ENCODE measurements at regions not wholly inside any gene's neighbourhood (a gene's known extent, or its start where the extent isn't known, plus 50 kb on each side); places are given as distances from the start of the nearest gene placed in this dataset.

GRCh38 chr14:104376202-104377140 is 203.1 kb upstream of the C14orf180 start:
- no peaks in the 10 kb centered on the region for H3F3A ChIP-seq (replicated peaks; ENCODE audit: insufficient read depth)
- H3K27ac ChIP-seq (ENCODE audit: low read depth in 2 of 2, low read length in 1 of 2), result no peak overlapping the region
- H3K4me2 ChIP-seq, result no peak overlapping the region
- no peaks in the 10 kb centered on the region for H3K9me2 ChIP-seq
- H3K36me3 ChIP-seq (replicated peaks in 1 of 2; ENCODE audit: control insufficient read depth in 1 of 2, insufficient read depth in 2 of 2, low read length in 1 of 2), result no peaks in the 10 kb centered on the region
- no peak overlapping the region for H3K9ac ChIP-seq
- no peak overlapping the region for H3K4me3 ChIP-seq (ENCODE audit: low read depth in 2 of 2, low read length in 1 of 2)
- no peak overlapping the region for H2AFZ ChIP-seq (ENCODE audit: low read depth)
- DNase-seq, result no peak
- WGBS (ENCODE audit: low lambda C conversion rate), result 71% methylated on average over 29 of the region's 31 CpGs
- H3K9me3 ChIP-seq, result no peaks in the 10 kb centered on the region
- no peaks in the 10 kb centered on the region for H3K79me2 ChIP-seq (ENCODE audit: insufficient read depth)
- H3K27me3 ChIP-seq (ENCODE audit: insufficient read depth), result no peaks in the 10 kb centered on the region
- ChIA-PET CTCF (interaction anchor here (0.6 kb wide), 2 partner anchors 231 to 691 kb away, joined by 3 read pairs; no protein-coding TSS in a partner anchor), POLR2A (no interaction called here)
- peaks cover 0 to 11% of the 10 kb centered on the region in 2 experiments; a peak in 1 of 4 replicates for H3K4me1 ChIP-seq (ENCODE audit: control insufficient read depth in 1 of 2, insufficient read depth in 2 of 2, low read depth in 1 of 2, low read length in 1 of 2)
- H4K20me1 ChIP-seq (ENCODE audit: insufficient read depth), result no peaks in the 10 kb centered on the region
- TF ChIP-seq USF1 (IDR thresholded peaks at IDR 0.05; ENCODE audit: borderline replicate concordance, low read depth) (no peak), MEF2A (IDR thresholded peaks at IDR 0.05; ENCODE audit: borderline replicate concordance, low read depth) (no peak), TAF1 (IDR thresholded peaks at IDR 0.05; ENCODE audit: borderline replicate concordance, low read depth, low read length) (no peak), ELF1 (IDR thresholded peaks at IDR 0.05) (no peak), FOSL2 (IDR thresholded peaks at IDR 0.05; ENCODE audit: borderline replicate concordance, low read depth) (no peak), EP300 (IDR thresholded peaks at IDR 0.05; ENCODE audit: borderline replicate concordance in 1 of 2, low read depth in 1 of 2, low read length in 1 of 2) (no peak), NFIC (IDR thresholded peaks at IDR 0.05; ENCODE audit: borderline replicate concordance) (no peak), FOXJ3 (CRISPR knock-in tag; IDR thresholded peaks at IDR 0.05) (no peak)

- H3K9me3 ChIP-seq, result no peaks in the 10 kb centered on the region
- ChIA-PET CTCF (interaction anchor here (0.6 kb wide), 1 partner anchor 231 kb away, joined by 3 read pairs; no protein-coding TSS in a partner anchor), POLR2A (no interaction called here)
- no peaks in the 10 kb centered on the region for H3K27me3 ChIP-seq (ENCODE audit: insufficient read depth)
- TF ChIP-seq TEAD4 (IDR thresholded peaks at IDR 0.05; ENCODE audit: borderline replicate concordance, insufficient read depth) (no peak), MXI1 (IDR thresholded peaks at IDR 0.05; ENCODE audit: low read depth, low read length) (no peak)
- DNase-seq, result no peak
- H4K20me1 ChIP-seq (ENCODE audit: insufficient read depth), result no peaks in the 10 kb centered on the region
- H3K4me3 ChIP-seq (ENCODE audit: low read depth in 2 of 2, low read length in 1 of 2), result no peak overlapping the region
- no peaks in the 10 kb centered on the region for H3F3A ChIP-seq (replicated peaks; ENCODE audit: insufficient read depth)
- H3K9ac ChIP-seq, result no peak overlapping the region
- 42% methylated on average over 10 of the region's 10 CpGs for WGBS (ENCODE audit: low lambda C conversion rate)
- H3K36me3 ChIP-seq (replicated peaks in 1 of 2; ENCODE audit: control insufficient read depth in 1 of 2, insufficient read depth in 2 of 2, low read length in 1 of 2), result no peaks in the 10 kb centered on the region
- no peaks in the 10 kb centered on the region for H3K9me2 ChIP-seq
- no peak overlapping the region for H3K27ac ChIP-seq (ENCODE audit: low read depth in 2 of 2, low read length in 1 of 2)
- H3K4me2 ChIP-seq, result no peak overlapping the region
- peaks cover 0 to 11% of the 10 kb centered on the region in 2 experiments; a peak in 1 of 4 replicates for H3K4me1 ChIP-seq (ENCODE audit: control insufficient read depth in 1 of 2, insufficient read depth in 2 of 2, low read depth in 1 of 2, low read length in 1 of 2)
- no peak overlapping the region for H2AFZ ChIP-seq (ENCODE audit: low read depth)
- H3K79me2 ChIP-seq (ENCODE audit: insufficient read depth), result no peaks in the 10 kb centered on the region
Observed at GRCh38 chr14:104377256-104377655, 202.3 kb upstream of the C14orf180 start.

Data from SK-N-SH (cell line).